Tibial nerve (tissue), 4 donors: ENCODE measurements at regions not wholly inside any gene's neighbourhood (a gene's known extent, or its start where the extent isn't known, plus 50 kb on each side); places are given as distances from the start of the nearest gene placed in this dataset.

Experiments
- CTCF ChIP-seq, 5 experiments: fragments of 200-600 bp in 3 of 5; fragments of 450-650 bp in 2 of 5; sonication (generic) in 3 of 5; IDR thresholded peaks; one replicate each; pipeline ENCODE4 v1.5.1; 2016 to 2019; ENCODE audit warnings: antibody characterized with exemption in 5 of 5, mild to moderate bottlenecking in 3 of 5, moderate library complexity in 2 of 5
- EP300 ChIP-seq, 2 donors: sonication (generic); formaldehyde crosslinking; IDR thresholded peaks; one replicate each; pipeline ENCODE4 v1.6.1; 2017; ENCODE audit warnings: antibody characterized with exemption in 2 of 2, mild to moderate bottlenecking in 1 of 2
- POLR2A ChIP-seq, 2 donors: fragments of 450-650 bp; IDR thresholded peaks; one replicate each; pipeline ENCODE4 v1.6.1; 2017; ENCODE audit warnings: antibody characterized with exemption in 2 of 2, mild to moderate bottlenecking in 2 of 2, moderate library complexity in 2 of 2

GRCh38 chr1:221302810-221303209 is 423.6 kb downstream of the HLX start:
- TF ChIP-seq CTCF (IDR thresholded peaks at IDR 0.05): no peak
- no peak for TF ChIP-seq EP300 (IDR thresholded peaks at IDR 0.05)
- TF ChIP-seq POLR2A (IDR thresholded peaks at IDR 0.05): no peak
